HEK293T (cell line): ENCODE measurements at regions not wholly inside any gene's neighbourhood (a gene's known extent, or its start where the extent isn't known, plus 50 kb on each side); places are given as distances from the start of the nearest gene placed in this dataset.

Experiments used
- CTCF ChIA-PET: fragments of 350-600 bp; formaldehyde crosslinking; extraction: SDS; loops from one replicate; lab custom pipeline; 2021; ENCODE audit warnings: antibody characterized with exemption, inconsistent platforms; lab: Yijun Ruan, JAX
- POLR2A ChIA-PET: fragments of 350-600 bp; formaldehyde crosslinking; extraction: SDS; loops from one replicate; lab custom pipeline; 2020; ENCODE audit warnings: antibody characterized with exemption, inconsistent platforms; lab: Yijun Ruan, JAX
- DNase-seq: peaks from one replicate; pipeline ENCODE4 v3.0.0; 2012; ENCODE audit warnings: mixed read lengths; ENCODE audit errors: extremely low spot score
- ARNT ChIP-seq: fragments of 450-650 bp; IDR thresholded peaks from 2 replicates; pipeline ENCODE4 v1.6.1; 2017; ENCODE audit warnings: mild to moderate bottlenecking
- BHLHE40 ChIP-seq: fragments of 450-650 bp; IDR thresholded peaks from 2 replicates; pipeline ENCODE4 v1.6.1; 2016; ENCODE audit warnings: mild to moderate bottlenecking, moderate library complexity, borderline replicate concordance
- CTBP1 ChIP-seq: fragments of 450-650 bp; IDR thresholded peaks from 2 replicates; pipeline ENCODE4 v1.6.1; 2016; ENCODE audit warnings: borderline replicate concordance
- ELF4 ChIP-seq: fragments of 450-650 bp; IDR thresholded peaks from 2 replicates; pipeline ENCODE4 v1.6.1; 2017; ENCODE audit warnings: antibody characterized with exemption
- FOXA1 ChIP-seq: fragments of 450-650 bp; IDR thresholded peaks from 2 replicates; pipeline ENCODE4 v1.6.1; 2016; ENCODE audit warnings: mild to moderate bottlenecking
- FOXK2 ChIP-seq: fragments of 450-650 bp; IDR thresholded peaks from 2 replicates; pipeline ENCODE4 v1.6.1; 2016; ENCODE audit warnings: mild to moderate bottlenecking
- FOXM1 ChIP-seq: fragments of 450-650 bp; IDR thresholded peaks from 2 replicates; pipeline ENCODE4 v1.6.1; 2017; ENCODE audit warnings: mild to moderate bottlenecking, borderline replicate concordance
- HDGF ChIP-seq: fragments of 450-650 bp; IDR thresholded peaks from 2 replicates; pipeline ENCODE4 v1.6.1; 2017; ENCODE audit warnings: antibody characterized with exemption, borderline replicate concordance
- L3MBTL2 ChIP-seq: fragments of 450-650 bp; conservative IDR thresholded peaks from 2 replicates; pipeline ENCODE4 v1.6.1; 2016; ENCODE audit warnings: mild to moderate bottlenecking
- LEF1 ChIP-seq: fragments of 450-650 bp; IDR thresholded peaks from 2 replicates; pipeline ENCODE4 v1.6.1; 2017; ENCODE audit warnings: mild to moderate bottlenecking, borderline replicate concordance
- NFRKB ChIP-seq: fragments of 450-650 bp; IDR thresholded peaks from 2 replicates; pipeline ENCODE4 v1.6.1; 2016; ENCODE audit warnings: mild to moderate bottlenecking, moderate library complexity
- SP1 ChIP-seq: fragments of 450-650 bp; IDR thresholded peaks from 2 replicates; pipeline ENCODE4 v1.6.1; 2017
- SUZ12 ChIP-seq: fragments of 450-650 bp; IDR thresholded peaks from 2 replicates; pipeline ENCODE4 v1.6.1; 2016; ENCODE audit warnings: mild to moderate bottlenecking
- TARDBP ChIP-seq: fragments of 450-650 bp; IDR thresholded peaks from 2 replicates; pipeline ENCODE4 v1.6.1; 2016
- ZNF384 ChIP-seq: fragments of 450-650 bp; IDR thresholded peaks from 2 replicates; pipeline ENCODE4 v1.6.1; 2016
- TF ChIP-seq, protein P1 (sequence below): fragments of 450-650 bp; IDR thresholded peaks from 2 replicates; pipeline ENCODE4 v1.6.1; 2016

GRCh38 chr12:125531574-125531973, 466.3 kb downstream of the AACS start:
- DNase-seq, result no peak
- TF ChIP-seq BHLHE40, result no peak
- CTCF ChIA-PET, result no interaction called here
- POLR2A ChIA-PET, result no interaction called here

GRCh38 chr12:125533434-125534029, 468.3 kb downstream of the AACS start:
- POLR2A ChIA-PET, result no interaction called here
- CTCF ChIA-PET, result interaction anchor here (0.6 kb wide), 1 partner anchor 9 kb away, joined by 3 read pairs; no protein-coding TSS in a partner anchor
- peak; percentile 76 for DNase-seq
- TF ChIP-seq, protein P1, sequence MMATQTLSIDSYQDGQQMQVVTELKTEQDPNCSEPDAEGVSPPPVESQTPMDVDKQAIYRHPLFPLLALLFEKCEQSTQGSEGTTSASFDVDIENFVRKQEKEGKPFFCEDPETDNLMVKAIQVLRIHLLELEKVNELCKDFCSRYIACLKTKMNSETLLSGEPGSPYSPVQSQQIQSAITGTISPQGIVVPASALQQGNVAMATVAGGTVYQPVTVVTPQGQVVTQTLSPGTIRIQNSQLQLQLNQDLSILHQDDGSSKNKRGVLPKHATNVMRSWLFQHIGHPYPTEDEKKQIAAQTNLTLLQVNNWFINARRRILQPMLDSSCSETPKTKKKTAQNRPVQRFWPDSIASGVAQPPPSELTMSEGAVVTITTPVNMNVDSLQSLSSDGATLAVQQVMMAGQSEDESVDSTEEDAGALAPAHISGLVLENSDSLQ, result peak; percentile 89
- TF ChIP-seq BHLHE40, result no peak

GRCh38 chr12:125538401-125539199, 473.4 kb downstream of the AACS start:
- TF ChIP-seq FOXK2, result no peak
- no peak for TF ChIP-seq LEF1
- no peak for TF ChIP-seq HDGF
- TF ChIP-seq BHLHE40, result no peak
- TF ChIP-seq FOXM1, result no peak
- no peak for TF ChIP-seq FOXA1
- no peak for TF ChIP-seq SP1
- TF ChIP-seq, protein P1, result no peak
- TF ChIP-seq ARNT, result no peak
- TF ChIP-seq ZNF384, result no peak
- no peak for TF ChIP-seq L3MBTL2
- TF ChIP-seq SUZ12, result no peak
- POLR2A ChIA-PET, result no interaction called here
- no peak for DNase-seq
- CTCF ChIA-PET, result no interaction called here

DNA sequence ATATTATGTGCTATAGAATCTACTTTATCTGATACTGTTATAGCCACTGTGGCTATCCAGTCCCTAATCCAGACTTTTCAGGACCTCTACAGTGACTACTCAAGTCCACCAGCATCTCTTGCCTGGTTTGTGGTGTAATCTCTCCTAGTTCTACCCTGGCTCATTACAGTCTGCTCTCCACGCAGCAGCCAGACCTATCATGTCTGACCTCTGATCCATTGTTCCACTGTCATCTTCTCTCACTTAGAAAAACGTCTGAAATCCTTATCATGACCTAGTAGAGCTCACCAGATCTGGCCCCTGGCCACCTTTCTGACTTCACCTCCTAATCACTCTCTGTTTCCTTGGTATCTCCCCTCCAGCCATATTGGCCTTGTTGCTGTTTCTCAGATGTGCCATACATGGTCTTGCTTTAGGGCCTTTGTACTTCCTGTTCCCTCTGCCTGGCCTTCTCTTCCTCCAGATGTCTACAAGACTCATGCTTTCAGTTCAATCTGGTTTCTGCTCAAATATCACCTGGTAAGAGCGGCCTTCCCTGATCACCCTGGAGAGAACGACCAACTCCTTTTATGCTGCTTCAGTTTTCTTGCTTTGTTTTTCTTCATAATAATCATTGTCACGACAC, 475.5 kb downstream of the AACS start:
- CTCF ChIA-PET, result no interaction called here
- POLR2A ChIA-PET, result no interaction called here
- TF ChIP-seq FOXK2 (no peak), FOXA1 (no peak), FOXM1 (no peak), SP1 (no peak), SUZ12 (no peak), ELF4 (no peak), HDGF (no peak), TARDBP (no peak), BHLHE40 (no peak), CTBP1 (no peak), ZNF384 (no peak), L3MBTL2 (no peak), NFRKB (no peak), LEF1 (no peak)
- TF ChIP-seq, protein P1, result no peak
- no peak for DNase-seq

- ChIA-PET POLR2A (no interaction called here), CTCF (no interaction called here)
- DNase-seq, result no peak
- TF ChIP-seq FOXK2 (no peak), FOXA1 (no peak), NFRKB (no peak), SUZ12 (no peak), CTBP1 (no peak), ELF4 (no peak), BHLHE40 (no peak), LEF1 (no peak), ZNF384 (no peak), ARNT (no peak), L3MBTL2 (no peak), FOXM1 (no peak)
- TF ChIP-seq, protein P1, result no peak
Observed at GRCh38 chr12:125544960-125545359, 479.7 kb downstream of the AACS start.

DNA sequence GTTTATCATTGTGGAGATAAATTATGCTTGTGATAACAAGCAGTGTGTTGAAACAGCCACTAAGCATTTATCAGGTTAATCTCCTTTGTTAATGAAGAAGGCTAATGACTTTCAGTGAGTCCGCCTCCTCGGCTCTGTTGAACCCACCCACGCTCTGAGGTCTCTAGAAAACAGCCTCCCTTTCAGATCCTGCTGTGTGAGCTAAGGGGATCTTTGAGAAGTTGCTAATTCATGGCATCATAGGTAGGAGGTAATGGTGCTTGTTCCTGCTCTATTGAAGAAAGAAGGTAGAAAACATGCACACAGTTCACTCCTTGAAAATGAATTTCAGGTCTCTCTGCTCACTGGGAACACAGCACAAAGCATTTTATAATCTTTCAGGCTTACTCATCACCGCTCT, 483.9 kb downstream of the AACS start:
- no peak for TF ChIP-seq ELF4
- no peak for TF ChIP-seq TARDBP
- TF ChIP-seq L3MBTL2, result no peak
- no peak for TF ChIP-seq ZNF384
- ChIA-PET CTCF (no interaction called here), POLR2A (no interaction called here)
- no peak for DNase-seq
